Psoas muscle (tissue), 7 donors: ENCODE measurements at regions not wholly inside any gene's neighbourhood (a gene's known extent, or its start where the extent isn't known, plus 50 kb on each side); places are given as distances from the start of the nearest gene placed in this dataset.

ENCODE experiments used
- ATAC-seq, 4 donors: fragments of 200-7000 bp; cut with Tn5 transposase; one replicate each; pipeline ENCODE4 v1.9.1; 2020; ENCODE audit warnings: moderate library complexity in 3 of 4, mild to moderate bottlenecking in 2 of 4
- DNase-seq, 2 donors: peaks; one replicate each; pipeline ENCODE4 v3.0.0-alpha.2; 2020
- H3K27ac ChIP-seq: fragments of 200-600 bp; one replicate; pipeline ENCODE4 v1.8.0; 2022
- H3K27me3 ChIP-seq, 3 donors: fragments of 200-600 bp in 1 of 3; one replicate each; pipeline versions ENCODE4 v1.6.1 to v1.8.0; 2013 to 2022; ENCODE audit warnings: low read length in 2 of 3, mild to moderate bottlenecking in 2 of 3, moderate library complexity in 1 of 3; ENCODE audit not compliant: insufficient read depth in 3 of 3
- H3K36me3 ChIP-seq, 2 donors: fragments of 200-600 bp in 1 of 2; one replicate each; pipeline versions ENCODE4 v1.6.1 to v1.8.0; 2013 to 2022; ENCODE audit warnings: low read depth in 1 of 2, mild to moderate bottlenecking in 1 of 2, moderate library complexity in 1 of 2; ENCODE audit not compliant: insufficient read depth in 1 of 2
- H3K4me1 ChIP-seq: fragments of 200-600 bp; one replicate; pipeline ENCODE4 v1.8.0; 2022
- H3K4me3 ChIP-seq: fragments of 200-600 bp; one replicate; pipeline ENCODE4 v1.8.0; 2022; ENCODE audit warnings: mild to moderate bottlenecking
- H3K9me3 ChIP-seq: fragments of 200-600 bp; one replicate; pipeline ENCODE4 v1.8.0; 2022
- WGBS, 3 donors: extraction: QIAGEN DNeasy Blood & Tissue Kit; methylation state at CpG; one replicate each; pipeline versions ENCODE4 v1.1.6 to v1.1.7; 2013; 5-methylcytosine and 5-hydroxymethylcytosine counted together
- intact Hi-C, 2 donors: fragments of 100-400 bp; cut with DNase I; formaldehyde crosslinking; loops; one replicate each; pipeline versions ENCODE4 v1.11.0 to v1.14.2; 2022
- TF ChIP-seq, protein P1 (sequence below): fragments of 200-600 bp; IDR thresholded peaks from one replicate; pipeline ENCODE4 v1.8.0; 2022; ENCODE audit warnings: antibody characterized with exemption
- donor health status: healthy with polysubstance abuse.
- donor health status: DM: no; HTN: no; CAD: no; lungs with moderate emphysema.
- donor health status: Bipolar disorder and iron deficiency.
- donor health status: healthy.
- donor health status: DM: yes; HTN: yes; CAD: no.
- donor health status: DM: no; HTN: no; CAD: no.
- donor health status: DM: yes; HTN: yes; CAD: no.

DNA sequence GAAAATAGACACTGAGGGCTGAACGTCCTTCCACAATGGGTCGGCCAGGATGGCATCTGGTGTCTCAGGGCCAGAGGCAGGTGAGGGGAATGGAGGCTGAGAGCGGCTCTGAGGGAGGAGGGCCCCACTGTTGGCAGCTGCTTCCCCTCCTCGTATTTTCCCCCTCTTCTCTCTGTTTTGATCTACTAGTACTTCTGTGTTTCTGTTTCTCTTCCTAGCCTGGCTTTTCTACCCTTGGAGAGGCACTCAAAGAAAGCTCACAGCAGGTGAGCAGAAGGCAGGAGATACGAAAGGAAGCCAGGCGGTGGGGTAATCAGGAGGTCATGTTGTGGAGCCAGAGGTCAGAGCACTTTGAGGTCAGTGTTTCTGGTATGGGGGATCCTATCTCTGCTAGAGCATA lies 151.8 kb upstream of the GATB start:
- no peaks in the 10 kb centered on the region for H3K27me3 ChIP-seq
- no peaks in the 10 kb centered on the region for H3K9me3 ChIP-seq
- intact Hi-C loops: no loop called here
- H3K4me1 ChIP-seq: no peaks in the 10 kb centered on the region
- ATAC-seq: no peak
- 54 to 56% (median 56%) methylated on average over 6 of the region's 6 CpGs for WGBS, 3 donors
- no peaks in the 10 kb centered on the region for H3K36me3 ChIP-seq
- no peak for DNase-seq
- TF ChIP-seq, protein P1, sequence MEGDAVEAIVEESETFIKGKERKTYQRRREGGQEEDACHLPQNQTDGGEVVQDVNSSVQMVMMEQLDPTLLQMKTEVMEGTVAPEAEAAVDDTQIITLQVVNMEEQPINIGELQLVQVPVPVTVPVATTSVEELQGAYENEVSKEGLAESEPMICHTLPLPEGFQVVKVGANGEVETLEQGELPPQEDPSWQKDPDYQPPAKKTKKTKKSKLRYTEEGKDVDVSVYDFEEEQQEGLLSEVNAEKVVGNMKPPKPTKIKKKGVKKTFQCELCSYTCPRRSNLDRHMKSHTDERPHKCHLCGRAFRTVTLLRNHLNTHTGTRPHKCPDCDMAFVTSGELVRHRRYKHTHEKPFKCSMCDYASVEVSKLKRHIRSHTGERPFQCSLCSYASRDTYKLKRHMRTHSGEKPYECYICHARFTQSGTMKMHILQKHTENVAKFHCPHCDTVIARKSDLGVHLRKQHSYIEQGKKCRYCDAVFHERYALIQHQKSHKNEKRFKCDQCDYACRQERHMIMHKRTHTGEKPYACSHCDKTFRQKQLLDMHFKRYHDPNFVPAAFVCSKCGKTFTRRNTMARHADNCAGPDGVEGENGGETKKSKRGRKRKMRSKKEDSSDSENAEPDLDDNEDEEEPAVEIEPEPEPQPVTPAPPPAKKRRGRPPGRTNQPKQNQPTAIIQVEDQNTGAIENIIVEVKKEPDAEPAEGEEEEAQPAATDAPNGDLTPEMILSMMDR: no peak
- H3K27ac ChIP-seq: no peak overlapping the region
- H3K4me3 ChIP-seq: no peak overlapping the region

DNA sequence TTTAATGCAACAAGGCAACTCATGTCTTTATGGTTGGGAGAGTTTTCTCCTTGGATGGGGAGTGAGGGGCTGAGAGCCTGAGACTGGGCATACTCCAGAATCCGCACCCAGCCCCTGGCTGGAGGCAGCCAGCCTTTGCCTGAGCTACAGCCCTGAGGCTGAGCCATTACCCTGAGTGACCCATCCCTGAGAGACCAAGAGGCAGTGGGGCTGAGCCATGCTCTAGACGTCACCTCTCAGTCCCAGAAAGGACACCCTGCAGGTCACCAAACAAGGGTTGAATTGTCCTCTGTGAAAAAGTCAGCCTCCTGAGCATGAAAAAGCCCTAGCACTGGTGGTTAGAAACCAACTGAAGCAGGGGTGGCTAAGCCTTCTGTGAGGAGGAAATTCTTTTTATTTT lies 151.2 kb upstream of the GATB start:
- Histone ChIP-seq H3K9me3 (no peaks in the 10 kb centered on the region), H3K36me3 (no peaks in the 10 kb centered on the region), H3K4me3 (no peak overlapping the region), H3K27ac (no peak overlapping the region), H3K27me3 (peaks cover 0 to 3% (median 0%) of the 10 kb centered on the region in 3 donors), H3K4me1 (no peaks in the 10 kb centered on the region)
- ATAC-seq: no peak
- TF ChIP-seq, protein P1: no peak
- WGBS, 3 donors: 55 to 83% (median 82%) methylated on average over 2 of the region's 2 CpGs
- no peak for DNase-seq
- intact Hi-C loops: no loop called here

DNA sequence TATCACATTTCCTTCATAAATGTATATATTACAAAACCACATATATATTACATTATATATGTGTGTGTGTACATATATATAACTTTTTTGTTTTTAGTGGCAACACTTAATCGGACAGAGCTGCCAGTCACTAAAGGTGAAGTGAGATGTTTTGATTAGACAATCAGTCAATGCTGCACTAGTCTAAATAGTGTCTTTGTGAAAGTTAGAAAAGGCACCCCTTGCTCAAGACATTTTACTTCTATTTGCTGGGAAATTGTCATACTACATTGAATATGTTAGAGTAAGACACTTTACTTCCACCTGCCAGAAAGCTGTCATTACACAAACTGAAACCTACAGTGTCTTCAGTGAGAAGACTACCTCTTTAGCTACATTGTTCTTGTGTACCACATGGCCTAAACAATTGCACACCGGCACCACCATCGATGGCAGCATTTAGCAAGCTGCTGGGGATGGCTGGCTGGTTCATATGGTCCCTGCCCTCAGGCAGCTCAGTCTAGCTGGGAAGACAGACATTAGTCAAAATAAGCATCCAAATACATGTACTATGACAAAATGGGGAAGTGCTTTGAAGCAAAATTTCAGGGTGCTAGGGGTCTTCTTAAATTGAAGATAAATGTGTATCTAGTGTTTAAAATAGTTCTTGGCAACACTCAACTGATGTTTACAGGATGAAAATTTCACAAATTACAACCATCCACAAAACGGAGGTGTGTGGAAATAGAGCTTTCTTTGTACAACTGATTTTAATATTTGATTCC lies 148.1 kb upstream of the GATB start:
- ATAC-seq (no peak), DNase-seq (no peak)
- H3K4me3 ChIP-seq: no peak overlapping the region
- H3K27me3 ChIP-seq: peaks cover 0 to 3% (median 0%) of the 10 kb centered on the region in 3 donors
- WGBS, 3 donors: 81 to 85% (median 83%) methylated on average over 4 of the region's 4 CpGs
- no peaks in the 10 kb centered on the region for H3K36me3 ChIP-seq
- H3K27ac ChIP-seq: no peak overlapping the region
- H3K9me3 ChIP-seq: no peaks in the 10 kb centered on the region
- H3K4me1 ChIP-seq: no peaks in the 10 kb centered on the region
- TF ChIP-seq, protein P1: no peak
- intact Hi-C loops: no loop called here

DNA sequence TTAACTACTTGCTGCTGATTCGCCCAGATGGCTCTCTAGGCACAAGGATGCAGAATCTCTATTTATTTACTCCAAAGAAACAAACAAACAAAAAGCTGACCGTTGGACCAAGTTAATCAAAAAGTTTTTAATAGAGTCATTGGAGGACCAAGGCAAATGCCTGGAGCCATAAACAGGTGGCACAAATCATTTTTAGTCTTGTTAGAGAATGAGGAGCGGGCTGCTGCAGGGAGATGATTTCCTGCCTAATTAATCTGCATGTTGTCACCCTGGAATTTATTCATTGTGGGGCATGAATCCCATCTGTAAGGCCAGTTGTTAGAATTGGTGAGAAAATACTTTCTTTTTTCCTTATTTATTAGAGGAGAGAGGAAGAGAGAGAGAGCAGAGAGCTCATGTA lies 147.4 kb upstream of the GATB start:
- intact Hi-C loops: no loop called here
- ATAC-seq: no peak
- H3K27me3 ChIP-seq: peaks cover 0 to 3% (median 0%) of the 10 kb centered on the region in 3 donors
- DNase-seq: no peak
- no peaks in the 10 kb centered on the region for H3K9me3 ChIP-seq
- no peak overlapping the region for H3K27ac ChIP-seq
- no peaks in the 10 kb centered on the region for H3K4me1 ChIP-seq
- TF ChIP-seq, protein P1: no peak
- H3K36me3 ChIP-seq: no peaks in the 10 kb centered on the region
- no peak overlapping the region for H3K4me3 ChIP-seq
- WGBS, 3 donors: 42 to 50% (median 43%) methylated on average over 3 of the region's 3 CpGs

DNA sequence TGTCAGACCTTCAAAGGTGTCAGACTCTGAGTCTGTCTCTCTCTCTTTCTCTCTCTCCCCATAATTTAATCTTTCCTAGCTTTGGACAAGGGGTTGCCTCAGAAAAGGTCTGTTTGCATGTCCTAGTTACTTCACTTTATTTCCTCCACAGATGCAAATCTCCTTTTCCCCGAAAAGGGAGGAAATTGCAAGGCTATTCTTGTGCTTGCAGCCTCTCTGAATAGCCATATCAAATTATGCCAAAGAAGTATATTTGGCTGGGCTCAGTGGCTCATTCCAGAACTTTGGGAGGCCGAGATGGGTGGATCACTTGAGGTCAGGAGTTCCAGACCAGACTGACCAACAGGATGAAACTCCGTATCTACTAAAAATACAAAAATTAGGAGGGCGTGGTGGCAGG lies 145.6 kb upstream of the GATB start:
- no peak for ATAC-seq
- Histone ChIP-seq H3K27ac (no peak overlapping the region), H3K9me3 (no peaks in the 10 kb centered on the region), H3K4me1 (no peaks in the 10 kb centered on the region), H3K36me3 (no peaks in the 10 kb centered on the region), H3K4me3 (no peak overlapping the region), H3K27me3 (peaks cover 0 to 3% (median 0%) of the 10 kb centered on the region in 3 donors)
- DNase-seq: no peak
- TF ChIP-seq, protein P1: no peak
- WGBS, 3 donors: 64 to 77% (median 67%) methylated on average over 4 of the region's 4 CpGs
- intact Hi-C loops: no loop called here
